AG04450 (cell line): ENCODE measurements at regions not wholly inside any gene's neighbourhood (a gene's known extent, or its start where the extent isn't known, plus 50 kb on each side); places are given as distances from the start of the nearest gene placed in this dataset.

ENCODE experiments used
- CTCF ChIA-PET: fragments of 300-600, 350-600 bp; formaldehyde crosslinking; extraction: SDS; loops from one replicate; lab custom pipeline; 2022; ENCODE audit warnings: antibody characterized with exemption, inconsistent platforms; lab: Charles Lee
- POLR2A ChIA-PET: fragments of 350-600 bp; formaldehyde crosslinking; extraction: SDS; loops from one replicate; lab custom pipeline; 2021; ENCODE audit warnings: antibody characterized with exemption, inconsistent platforms; lab: Yijun Ruan, JAX
- DNase-seq: peaks from one replicate; pipeline ENCODE4 v3.0.0-alpha.2; 2011; ENCODE audit warnings: low read depth, low spot score
- H3K27ac ChIP-seq: one replicate; pipeline ENCODE4 v1.5.1; 2012; ENCODE audit warnings: low read depth, low read length, control low read depth
- H3K27me3 ChIP-seq: one replicate; pipeline ENCODE4 v1.6.0; 2012; ENCODE audit warnings: low read length; ENCODE audit not compliant: control insufficient read depth, insufficient read depth
- H3K4me3 ChIP-seq: 2 replicates; pipeline ENCODE4 v1.5.1; 2011; ENCODE audit warnings: mild to moderate bottlenecking, low read depth, low read length, control low read depth
- H3K9me3 ChIP-seq: 2 replicates; pipeline ENCODE4 v1.5.1; 2012; ENCODE audit warnings: low read length; ENCODE audit not compliant: control insufficient read depth, insufficient read depth
- CTCF ChIP-seq: IDR thresholded peaks from 2 replicates; pipeline ENCODE4 v1.5.1; 2011; ENCODE audit warnings: low read depth, low read length, control low read depth, inconsistent platforms

- TF ChIP-seq CTCF, result no peak
- ChIA-PET CTCF (no interaction called here), POLR2A (no interaction called here)
- H3K9me3 ChIP-seq, result peaks cover 29% of the 10 kb centered on the region
- H3K27me3 ChIP-seq, result no peaks in the 10 kb centered on the region
- no peak for DNase-seq
- H3K27ac ChIP-seq, result no peak overlapping the region
- no peak overlapping the region for H3K4me3 ChIP-seq
Observed at GRCh38 chr6:164130151-164130550, 715.6 kb downstream of the QKI start.

DNA sequence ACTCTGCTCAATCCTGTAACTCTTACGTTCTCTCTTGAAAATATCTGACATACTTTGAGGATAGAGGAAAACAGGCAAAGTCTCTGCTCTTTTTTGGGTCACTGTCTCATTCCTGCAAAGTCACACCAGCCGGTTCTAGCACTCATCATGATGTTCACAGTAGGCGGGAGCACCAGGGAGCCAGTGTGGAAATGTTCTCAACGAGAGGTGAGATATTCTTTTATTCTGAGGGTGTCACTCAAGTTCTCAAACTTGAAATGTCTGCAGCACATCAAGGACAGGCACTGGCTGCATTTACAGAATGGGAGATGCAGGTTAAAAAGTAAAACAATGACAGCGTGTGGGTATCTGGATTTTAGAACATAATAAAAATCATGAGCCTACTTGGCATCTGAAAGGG is 714.7 kb downstream of the QKI start:
- CTCF ChIA-PET, result no interaction called here

GRCh38 chr6:164128101-164128500 is 713.6 kb downstream of the QKI start:
- CTCF ChIA-PET, result no interaction called here
- H3K27me3 ChIP-seq, result no peaks in the 10 kb centered on the region
- H3K4me3 ChIP-seq, result no peak overlapping the region
- no peak for TF ChIP-seq CTCF
- DNase-seq, result no peak
- H3K9me3 ChIP-seq, result peaks cover 24% of the 10 kb centered on the region
- no peak overlapping the region for H3K27ac ChIP-seq
- POLR2A ChIA-PET, result no interaction called here

More for the DNA sequence above, 714.7 kb downstream of the QKI start:
- no peak for TF ChIP-seq CTCF
- Histone ChIP-seq H3K27me3 (no peaks in the 10 kb centered on the region), H3K9me3 (peaks cover 24% of the 10 kb centered on the region), H3K27ac (no peak overlapping the region), H3K4me3 (no peak overlapping the region)
- POLR2A ChIA-PET, result no interaction called here
- DNase-seq, result no peak

- no peak for DNase-seq
- H3K27ac ChIP-seq, result no peak overlapping the region
- ChIA-PET CTCF (no interaction called here), POLR2A (no interaction called here)
- H3K27me3 ChIP-seq, result no peaks in the 10 kb centered on the region
- H3K9me3 ChIP-seq, result peaks cover 31% of the 10 kb centered on the region
- H3K4me3 ChIP-seq, result no peak overlapping the region
- no peak for TF ChIP-seq CTCF
Observed at GRCh38 chr6:164124986-164125385, 710.5 kb downstream of the QKI start.

- TF ChIP-seq CTCF, result no peak
- peaks cover 26% of the 10 kb centered on the region for H3K9me3 ChIP-seq
- no peaks in the 10 kb centered on the region for H3K27me3 ChIP-seq
- CTCF ChIA-PET, result no interaction called here
- no peak overlapping the region for H3K27ac ChIP-seq
- POLR2A ChIA-PET, result no interaction called here
- no peak overlapping the region for H3K4me3 ChIP-seq
- no peak for DNase-seq
Observed at GRCh38 chr6:164124473-164124872, 710.0 kb downstream of the QKI start.
